Fibroblast of lung (primary cell): ENCODE measurements at regions not wholly inside any gene's neighbourhood (a gene's known extent, or its start where the extent isn't known, plus 50 kb on each side); places are given as distances from the start of the nearest gene placed in this dataset.

Experiments
- EZH2 ChIP-seq: IDR thresholded peaks from 2 replicates; pipeline ENCODE4 v1.5.1; 2012; ENCODE audit warnings: low read length, control low read depth, mild to moderate bottlenecking; ENCODE audit errors: missing control alignments
- TF ChIP-seq, protein P1 (sequence below), 2 donors: IDR thresholded peaks in 1 of 2; conservative IDR thresholded peaks in 1 of 2; 1 replicate in 1 of 2; 2 replicates in 1 of 2; pipeline ENCODE4 v1.5.1; 2011 to 2012; ENCODE audit warnings: low read length in 2 of 2, control low read depth in 1 of 2, inconsistent platforms in 1 of 2, low read depth in 1 of 2, mild to moderate bottlenecking in 1 of 2

DNA sequence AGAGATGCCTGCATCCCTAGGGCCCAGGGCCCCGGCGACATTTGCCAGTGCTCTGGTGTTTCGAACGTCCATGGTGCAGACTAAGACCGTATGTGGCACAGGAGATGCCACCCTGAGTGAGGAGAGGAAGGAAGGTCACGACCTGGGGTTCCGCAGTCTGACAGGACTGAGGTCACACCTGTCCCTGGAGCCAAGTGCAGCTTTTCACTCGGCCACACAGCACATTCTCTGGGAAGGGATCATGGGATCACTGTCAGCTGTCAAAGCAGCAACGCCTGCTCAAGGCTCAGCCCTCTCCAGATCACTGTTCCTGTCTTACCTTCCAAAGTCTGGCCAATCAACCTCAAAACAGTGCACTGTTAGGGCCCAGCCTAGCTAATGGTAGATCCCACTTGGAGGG lies 243.6 kb downstream of the SIPA1L2 start:
- no peak for TF ChIP-seq EZH2
- TF ChIP-seq, protein P1, sequence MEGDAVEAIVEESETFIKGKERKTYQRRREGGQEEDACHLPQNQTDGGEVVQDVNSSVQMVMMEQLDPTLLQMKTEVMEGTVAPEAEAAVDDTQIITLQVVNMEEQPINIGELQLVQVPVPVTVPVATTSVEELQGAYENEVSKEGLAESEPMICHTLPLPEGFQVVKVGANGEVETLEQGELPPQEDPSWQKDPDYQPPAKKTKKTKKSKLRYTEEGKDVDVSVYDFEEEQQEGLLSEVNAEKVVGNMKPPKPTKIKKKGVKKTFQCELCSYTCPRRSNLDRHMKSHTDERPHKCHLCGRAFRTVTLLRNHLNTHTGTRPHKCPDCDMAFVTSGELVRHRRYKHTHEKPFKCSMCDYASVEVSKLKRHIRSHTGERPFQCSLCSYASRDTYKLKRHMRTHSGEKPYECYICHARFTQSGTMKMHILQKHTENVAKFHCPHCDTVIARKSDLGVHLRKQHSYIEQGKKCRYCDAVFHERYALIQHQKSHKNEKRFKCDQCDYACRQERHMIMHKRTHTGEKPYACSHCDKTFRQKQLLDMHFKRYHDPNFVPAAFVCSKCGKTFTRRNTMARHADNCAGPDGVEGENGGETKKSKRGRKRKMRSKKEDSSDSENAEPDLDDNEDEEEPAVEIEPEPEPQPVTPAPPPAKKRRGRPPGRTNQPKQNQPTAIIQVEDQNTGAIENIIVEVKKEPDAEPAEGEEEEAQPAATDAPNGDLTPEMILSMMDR (conservative IDR thresholded peaks at IDR 0.05 in 1 of 2, IDR thresholded peaks at IDR 0.05 in 1 of 2; ENCODE audit: low read depth in 1 of 2, low read length in 2 of 2): no peak
